ENCODE measurements at regions not wholly inside any gene's neighbourhood (a gene's known extent, or its start where the extent isn't known, plus 50 kb on each side); places are given as distances from the start of the nearest gene placed in this dataset.

DNA sequence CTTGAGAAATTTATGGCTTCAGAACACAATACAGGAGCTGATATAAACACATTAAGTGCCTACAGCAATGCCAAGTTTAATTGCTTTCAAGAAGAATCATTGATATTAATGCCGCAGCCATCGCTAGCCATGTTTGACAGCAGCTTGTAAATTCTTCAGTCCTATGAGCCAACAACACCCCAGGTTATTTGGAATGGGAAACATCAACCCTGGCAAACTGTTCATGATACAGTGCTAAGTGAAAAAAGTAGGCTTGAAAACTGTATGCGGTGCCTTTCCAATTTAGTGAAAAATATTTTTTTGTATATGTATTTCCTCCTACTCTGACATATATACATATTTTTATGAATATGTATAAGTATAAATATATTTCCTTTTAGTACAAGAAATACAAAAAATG, 142.6 kb downstream of the CSNK2A3 start:
- no peaks in the 10 kb centered on the region for H3K4me1 ChIP-seq (replicated peaks; ENCODE audit: insufficient read depth)
- ChIA-PET CTCF (no interaction called here), POLR2A (ENCODE audit: unreplicated experiment) (no interaction called here)
- no peak overlapping the region for H3K27ac ChIP-seq
- H3K9me3 ChIP-seq (ENCODE audit: insufficient read depth, low read depth): no peaks in the 10 kb centered on the region
- TF ChIP-seq EZH2 (IDR thresholded peaks at IDR 0.05; ENCODE audit: low read depth): no peak
- no peak for TF ChIP-seq CTCF (conservative IDR thresholded peaks at IDR 0.05)
- no TSS peak for BruUV-seq (replicated peaks)
- no peak overlapping the region for H3K4me2 ChIP-seq
- H3F3A ChIP-seq (ENCODE audit: insufficient read depth, low read depth): no peaks in the 10 kb centered on the region
- H3K9me2 ChIP-seq (ENCODE audit: insufficient read depth): no peaks in the 10 kb centered on the region
- no peak overlapping the region for H3K4me3 ChIP-seq
- H4K20me1 ChIP-seq (ENCODE audit: insufficient read depth): no peaks in the 10 kb centered on the region
- H3K27me3 ChIP-seq (ENCODE audit: insufficient read depth, low read depth): peaks cover 22% of the 10 kb centered on the region
- H3K79me2 ChIP-seq (ENCODE audit: low read depth): no peaks in the 10 kb centered on the region
- no peak overlapping the region for H2AFZ ChIP-seq
- intact Hi-C loops (cut with micrococcal nuclease; ENCODE audit: unreplicated experiment): no loop called here
- no peak for DNase-seq
- H3K36me3 ChIP-seq (ENCODE audit: low read depth): no peaks in the 10 kb centered on the region

GRCh38 chr11:11209967-11210366, 143.1 kb downstream of the CSNK2A3 start:
- Histone ChIP-seq H3K27me3 (ENCODE audit: insufficient read depth, low read depth) (peaks cover 23% of the 10 kb centered on the region), H3K79me2 (ENCODE audit: low read depth) (no peaks in the 10 kb centered on the region), H2AFZ (no peak overlapping the region), H3K4me1 (replicated peaks; ENCODE audit: insufficient read depth) (no peaks in the 10 kb centered on the region), H3K9me3 (ENCODE audit: insufficient read depth, low read depth) (no peaks in the 10 kb centered on the region), H3F3A (ENCODE audit: insufficient read depth, low read depth) (no peaks in the 10 kb centered on the region), H3K27ac (no peak overlapping the region), H3K9me2 (ENCODE audit: insufficient read depth) (no peaks in the 10 kb centered on the region), H3K36me3 (ENCODE audit: low read depth) (no peaks in the 10 kb centered on the region), H3K4me3 (no peak overlapping the region), H3K4me2 (no peak overlapping the region), H4K20me1 (ENCODE audit: insufficient read depth) (no peaks in the 10 kb centered on the region)
- TF ChIP-seq EZH2 (IDR thresholded peaks at IDR 0.05; ENCODE audit: low read depth) (no peak), CTCF (conservative IDR thresholded peaks at IDR 0.05) (no peak)
- no peak for DNase-seq
- ChIA-PET CTCF (no interaction called here), POLR2A (ENCODE audit: unreplicated experiment) (no interaction called here)
- intact Hi-C loops (cut with micrococcal nuclease; ENCODE audit: unreplicated experiment): no loop called here
- BruUV-seq (replicated peaks): no TSS peak

DNA sequence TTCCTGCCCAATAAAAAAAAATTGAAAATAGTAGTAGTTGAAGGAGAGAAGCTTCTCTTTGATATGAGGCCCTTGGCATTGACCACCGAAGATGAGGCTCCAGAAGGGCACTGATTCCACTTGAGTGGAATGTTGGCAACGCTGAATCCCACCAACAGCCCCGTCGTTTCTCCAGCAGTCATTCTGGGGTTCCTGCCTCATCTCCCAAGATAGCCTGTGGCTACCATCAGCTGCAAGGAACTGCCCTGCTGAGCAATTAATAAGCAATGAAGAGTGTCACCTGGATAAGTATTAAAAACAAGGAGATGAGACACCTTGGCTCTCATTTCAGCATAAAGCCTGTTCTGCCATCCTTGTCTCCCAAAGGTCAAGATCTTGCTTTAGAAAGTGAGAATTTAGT, 144.1 kb downstream of the CSNK2A3 start:
- Histone ChIP-seq H2AFZ (no peak overlapping the region), H3K9me2 (ENCODE audit: insufficient read depth) (no peaks in the 10 kb centered on the region), H3K79me2 (ENCODE audit: low read depth) (no peaks in the 10 kb centered on the region), H3K36me3 (ENCODE audit: low read depth) (no peaks in the 10 kb centered on the region), H3K4me3 (no peak overlapping the region), H3K27ac (no peak overlapping the region), H3K27me3 (ENCODE audit: insufficient read depth, low read depth) (peaks cover 32% of the 10 kb centered on the region), H3K4me2 (no peak overlapping the region), H3K4me1 (replicated peaks; ENCODE audit: insufficient read depth) (no peaks in the 10 kb centered on the region), H3F3A (ENCODE audit: insufficient read depth, low read depth) (no peaks in the 10 kb centered on the region), H4K20me1 (ENCODE audit: insufficient read depth) (no peaks in the 10 kb centered on the region), H3K9me3 (ENCODE audit: insufficient read depth, low read depth) (no peaks in the 10 kb centered on the region)
- ChIA-PET POLR2A (ENCODE audit: unreplicated experiment) (no interaction called here), CTCF (no interaction called here)
- no peak for DNase-seq
- TF ChIP-seq CTCF (conservative IDR thresholded peaks at IDR 0.05) (no peak), EZH2 (IDR thresholded peaks at IDR 0.05; ENCODE audit: low read depth) (no peak)
- BruUV-seq (replicated peaks): no TSS peak
- intact Hi-C loops (cut with micrococcal nuclease; ENCODE audit: unreplicated experiment): no loop called here
